Spleen (tissue), 7 donors: ENCODE measurements at regions not wholly inside any gene's neighbourhood (a gene's known extent, or its start where the extent isn't known, plus 50 kb on each side); places are given as distances from the start of the nearest gene placed in this dataset.

Experiments used
- CTCF ChIP-seq, 11 experiments: fragments of 200-600 bp in 7 of 11; fragments of 450-650 bp in 4 of 11; sonication (generic) in 4 of 11; IDR thresholded peaks in 8 of 11; conservative IDR thresholded peaks in 3 of 11; 1 replicate in 7 of 11; 2 replicates in 4 of 11; pipeline versions ENCODE4 v1.4.0 to v1.8.0; 2016 to 2021; ENCODE audit warnings: antibody characterized with exemption in 11 of 11, inconsistent platforms in 4 of 11, mild to moderate bottlenecking in 1 of 11
- POLR2A ChIP-seq, 3 donors: fragments of 450-650 bp; IDR thresholded peaks; one replicate each; pipeline ENCODE4 v1.5.1; 2017; ENCODE audit warnings: antibody characterized with exemption in 3 of 3, mild to moderate bottlenecking in 1 of 3
- POLR2AphosphoS5 ChIP-seq, 3 donors: sonication (generic); formaldehyde crosslinking; IDR thresholded peaks; one replicate each; pipeline ENCODE4 v1.5.1; 2017; ENCODE audit warnings: antibody characterized with exemption in 3 of 3
- donor health status: DM: no; HTN: no; CAD: no; lungs with moderate emphysema.
- donor health status: DM: no; HTN: no; CAD: no.
- donor health status: DM: no; HTN: no; CAD: no.

GRCh38 chr3:98966434-98966833, 64.9 kb upstream of the DCBLD2 start:
- TF ChIP-seq CTCF (IDR thresholded peaks at IDR 0.05 in 8 of 11, conservative IDR thresholded peaks at IDR 0.05 in 3 of 11) (no peak), POLR2AphosphoS5 (IDR thresholded peaks at IDR 0.05) (no peak), POLR2A (IDR thresholded peaks at IDR 0.05) (no peak)
